IPS-NIHi7 (cell line): ENCODE measurements at regions not wholly inside any gene's neighbourhood (a gene's known extent, or its start where the extent isn't known, plus 50 kb on each side); places are given as distances from the start of the nearest gene placed in this dataset.

ENCODE experiments used
- DNase-seq: peaks from one replicate; pipeline ENCODE4 v3.0.0; 2012; ENCODE audit warnings: mixed read lengths; ENCODE audit errors: extremely low spot score

DNA sequence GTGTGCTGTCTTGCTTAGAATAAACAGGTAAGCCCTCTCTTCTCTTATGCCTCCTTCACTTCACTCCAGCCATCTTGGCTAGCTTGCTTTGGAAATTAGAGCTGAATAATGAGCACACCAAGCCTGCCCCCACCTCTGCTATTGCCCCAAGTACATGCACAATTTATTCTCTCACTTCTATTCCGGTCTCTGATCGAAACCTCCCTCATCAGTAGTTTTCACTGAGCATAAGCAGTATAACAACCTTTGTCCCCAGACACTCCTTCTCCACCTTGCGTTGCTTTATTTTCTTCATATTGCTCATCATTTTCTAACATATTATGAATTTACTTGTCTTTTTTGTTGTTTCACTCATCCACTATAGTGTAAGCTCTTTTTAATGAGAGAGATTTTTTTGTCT lies 253.4 kb downstream of the GXYLT1 start:
- DNase-seq, result no peak

DNA sequence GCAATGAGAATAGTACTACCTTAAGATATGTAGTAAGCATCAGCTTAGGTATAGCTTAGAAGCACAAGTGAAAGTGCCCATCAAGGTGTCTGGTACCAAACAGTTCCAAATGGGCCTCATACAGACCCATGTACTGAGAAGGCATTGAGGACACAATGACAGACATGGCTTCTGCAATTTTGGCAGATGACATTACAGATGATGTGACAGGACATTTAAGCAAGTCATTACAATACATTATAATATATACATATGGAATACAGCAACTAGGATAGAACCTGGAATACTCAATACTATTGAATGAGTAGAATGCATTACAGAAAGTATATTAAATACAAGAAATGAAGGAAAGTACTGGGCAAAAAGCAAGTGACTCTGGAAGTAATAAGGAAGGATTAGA lies 256.4 kb downstream of the GXYLT1 start:
- no peak for DNase-seq

DNA sequence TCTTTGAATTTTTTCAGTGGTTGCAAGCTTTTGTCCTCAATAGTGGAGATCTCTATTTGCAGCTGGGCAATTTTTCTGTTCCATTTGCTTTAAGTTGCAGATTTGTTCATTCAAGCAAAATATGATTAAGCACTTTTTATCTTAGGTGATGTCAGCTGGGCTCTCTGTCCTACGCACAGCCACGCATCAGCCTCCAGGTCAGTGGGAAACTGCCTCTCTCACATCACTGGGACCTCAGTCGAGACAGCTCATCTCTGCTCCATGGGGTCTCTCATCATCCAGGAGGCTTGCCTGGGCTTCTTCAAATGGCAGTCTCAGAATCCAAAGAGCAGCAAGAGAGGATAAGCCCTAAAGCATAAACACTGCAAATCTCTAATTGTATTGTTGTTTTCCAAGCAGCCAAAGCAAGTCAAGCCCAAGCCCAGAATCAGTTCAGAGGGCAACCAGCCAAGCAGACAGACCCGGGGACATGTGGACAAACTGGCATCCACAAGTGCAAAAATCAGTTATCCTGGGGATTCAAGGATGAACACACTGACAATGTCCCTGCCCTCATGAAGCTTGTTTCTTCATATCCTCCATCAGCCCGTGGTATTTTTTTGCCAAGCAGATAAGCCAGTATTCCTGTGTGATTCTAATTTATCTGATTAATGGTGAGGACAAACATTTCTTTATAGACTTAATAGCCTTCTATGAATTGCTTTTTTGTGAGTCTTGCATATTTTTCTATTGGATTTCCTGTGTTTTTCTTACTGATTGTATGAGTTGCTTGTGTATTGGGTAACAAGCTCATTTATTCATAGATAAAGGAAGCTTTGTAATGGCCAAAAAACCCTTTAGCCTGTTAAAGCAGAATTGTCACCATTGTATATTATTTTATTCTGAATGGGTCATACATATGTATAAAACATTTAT lies 262.5 kb downstream of the GXYLT1 start:
- no peak for DNase-seq

DNA sequence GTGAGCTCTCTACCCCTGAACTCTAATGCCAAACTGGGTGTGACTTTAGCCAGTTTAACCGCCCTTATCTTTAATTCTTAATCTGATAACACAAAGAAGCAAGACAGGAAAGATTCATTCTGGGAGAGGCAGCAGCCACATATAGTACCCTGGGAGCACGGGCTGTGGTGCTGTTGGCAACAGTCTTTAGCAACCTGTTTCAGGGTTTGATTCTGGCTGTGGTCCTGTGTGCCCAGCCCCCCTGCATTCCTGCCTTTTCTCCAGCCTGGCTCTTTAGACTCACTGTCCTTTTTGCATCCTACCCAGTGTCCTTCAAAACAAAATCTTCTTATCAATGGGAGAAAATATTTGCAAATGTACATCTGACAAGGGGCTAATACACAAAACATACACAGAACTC lies 275.2 kb downstream of the GXYLT1 start:
- no peak for DNase-seq

GRCh38 chr12:41866878-41867430 lies 277.7 kb downstream of the GXYLT1 start:
- DNase-seq, result no peak

DNA sequence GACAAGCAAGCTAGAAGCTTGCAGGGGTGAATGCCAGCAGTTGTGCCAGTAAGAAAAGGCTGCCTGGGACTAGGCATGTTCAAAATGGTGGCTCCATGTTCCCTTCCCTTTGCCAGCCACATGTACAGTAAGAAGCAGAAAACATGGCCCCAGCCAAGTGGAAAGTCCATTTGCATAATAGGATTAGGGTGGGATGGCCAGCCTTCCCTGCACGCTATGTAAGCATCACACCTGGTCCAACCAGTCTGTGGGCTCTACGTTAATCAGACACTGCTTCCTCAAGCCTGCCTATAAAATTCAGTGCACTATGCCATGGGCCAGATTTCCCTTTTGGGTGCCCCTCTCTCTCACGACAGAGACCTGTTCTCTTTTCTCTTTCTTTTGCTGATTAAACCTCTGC lies 288.4 kb downstream of the GXYLT1 start:
- no peak for DNase-seq

DNA sequence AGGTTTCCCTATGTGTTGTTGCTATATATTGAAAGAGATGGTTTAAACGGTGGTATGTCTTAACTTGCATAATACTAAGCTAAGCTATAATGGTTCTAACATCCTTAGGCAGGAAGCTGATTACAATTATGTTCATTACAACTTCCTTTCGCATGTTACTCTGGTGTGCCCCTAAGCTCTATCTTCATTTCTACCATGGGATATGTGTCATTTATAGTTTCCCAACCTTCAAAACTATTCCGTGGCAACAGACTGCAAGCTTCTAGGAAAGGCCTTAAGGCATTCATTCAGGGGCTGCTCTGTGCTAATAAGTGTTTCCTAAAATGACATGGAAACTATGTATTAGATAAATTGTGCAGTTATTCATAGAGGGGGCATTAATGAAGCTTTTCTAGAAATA lies 294.6 kb downstream of the GXYLT1 start:
- no peak for DNase-seq

DNA sequence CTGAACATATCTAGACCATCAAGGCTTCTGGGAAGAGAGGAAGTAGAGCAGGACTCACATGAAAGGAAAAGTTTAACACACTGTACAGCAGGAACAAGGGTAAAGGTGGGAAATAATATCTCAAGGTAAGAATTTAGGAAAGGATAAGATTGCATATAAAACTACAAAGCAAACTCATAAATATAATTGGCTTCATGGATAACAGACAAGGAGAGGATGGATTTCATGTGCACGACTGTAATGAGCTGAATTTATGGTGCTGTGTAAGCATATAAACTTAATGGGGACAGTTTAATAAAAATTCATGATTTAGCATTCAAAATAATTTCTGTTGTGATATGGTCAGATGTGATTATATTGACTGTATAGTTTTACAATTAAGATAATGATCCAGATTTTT lies 298.0 kb downstream of the GXYLT1 start:
- DNase-seq, result no peak

GRCh38 chr12:41836416-41836815 lies 308.3 kb downstream of the GXYLT1 start:
- DNase-seq, result no peak

DNA sequence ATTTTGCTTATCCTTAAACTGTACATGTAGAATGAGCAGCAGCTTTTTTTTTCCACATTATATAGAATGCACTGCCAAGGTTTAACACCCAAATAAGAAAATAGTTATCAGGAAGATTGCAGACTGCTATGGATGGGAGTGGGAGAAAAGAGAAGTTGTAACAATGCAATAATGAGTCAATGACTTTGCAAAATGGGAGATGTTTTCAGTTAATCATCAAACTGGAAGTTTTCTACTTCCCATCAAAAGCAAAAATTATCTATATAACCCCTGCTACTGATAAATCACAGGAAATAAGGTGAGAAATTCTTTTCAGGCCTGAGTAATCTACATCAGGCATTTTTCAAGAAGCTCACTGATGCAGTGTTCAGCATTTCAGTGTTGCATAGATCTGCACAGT lies 309.1 kb downstream of the GXYLT1 start:
- no peak for DNase-seq

GRCh38 chr12:41819948-41820347 lies 324.7 kb downstream of the GXYLT1 start:
- DNase-seq, result no peak

- DNase-seq, result no peak
These were observed 340.6 kb downstream of the GXYLT1 start for GRCh38 chr12:41804026-41804425.

GRCh38 chr12:41802803-41803202 lies 341.9 kb downstream of the GXYLT1 start:
- no peak for DNase-seq

GRCh38 chr12:41801261-41801660 lies 343.4 kb downstream of the GXYLT1 start:
- DNase-seq, result no peak

- no peak for DNase-seq
These were observed 345.0 kb downstream of the GXYLT1 start for GRCh38 chr12:41799671-41800070.

- DNase-seq, result peak; percentile 77
These were observed 348.8 kb downstream of the GXYLT1 start for GRCh38 chr12:41795910-41796309.

GRCh38 chr12:41795051-41795600 lies 349.5 kb downstream of the GXYLT1 start:
- no peak for DNase-seq

DNA sequence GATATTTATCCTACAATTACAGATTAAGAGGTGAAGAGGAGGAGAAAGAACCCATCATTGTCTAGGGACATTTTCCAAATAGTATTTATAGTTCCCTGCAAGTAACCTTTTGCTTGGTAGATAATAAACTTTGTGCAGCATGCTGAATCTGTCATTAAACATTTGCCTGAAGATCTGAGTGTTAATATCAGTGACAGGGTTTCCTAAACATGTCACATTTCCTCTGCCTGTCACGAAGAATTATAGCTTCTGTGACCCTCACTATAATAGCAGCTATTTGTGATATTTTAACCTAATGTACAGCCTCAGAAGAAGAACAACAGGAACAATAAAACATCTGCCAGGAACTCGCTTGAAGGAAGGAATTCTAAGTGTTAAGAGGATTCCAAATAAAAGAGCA lies 350.3 kb downstream of the GXYLT1 start:
- DNase-seq, result no peak

DNA sequence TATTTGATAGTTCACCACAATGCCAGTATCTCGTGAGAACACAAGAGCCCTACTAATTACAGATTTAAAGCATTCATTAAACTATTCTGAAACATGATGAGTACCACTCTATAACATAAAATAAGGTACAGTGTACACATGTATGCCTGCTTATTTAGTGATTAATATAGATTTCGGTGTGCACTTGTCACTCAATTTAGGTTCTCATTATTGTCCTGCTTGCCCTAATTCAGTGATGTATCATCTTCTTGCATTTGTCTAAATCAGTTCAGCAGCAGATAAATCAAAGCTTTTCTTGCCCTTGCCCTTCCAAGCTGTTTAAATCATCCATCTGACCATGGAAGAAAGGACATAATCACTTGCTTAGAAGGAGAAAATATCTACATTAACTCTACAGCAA lies 359.7 kb downstream of the GXYLT1 start:
- DNase-seq, result no peak

DNA sequence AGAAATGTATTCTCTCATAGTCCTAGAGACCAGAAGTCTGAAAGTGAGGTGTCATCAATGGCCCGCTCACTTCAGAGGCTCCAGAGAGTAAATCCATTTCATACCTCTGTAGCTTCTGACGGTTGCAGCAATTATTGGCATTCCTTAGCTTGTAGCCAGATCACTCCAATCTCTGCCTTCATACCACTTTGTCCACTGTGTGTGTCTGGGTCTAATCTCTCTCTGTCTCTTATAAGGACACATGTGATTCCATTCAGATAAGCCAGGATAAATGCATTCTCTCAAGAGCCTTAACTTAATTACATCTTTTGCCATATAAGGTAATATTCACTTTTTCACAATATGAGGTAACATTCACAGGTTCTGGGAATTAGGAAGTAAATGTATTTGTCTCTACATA lies 365.7 kb downstream of the GXYLT1 start:
- no peak for DNase-seq

- no peak for DNase-seq
These were observed 367.4 kb downstream of the GXYLT1 start for GRCh38 chr12:41777064-41777790.

GRCh38 chr12:41772478-41772877 lies 372.2 kb downstream of the GXYLT1 start:
- DNase-seq, result no peak

GRCh38 chr12:41769810-41770209 lies 374.9 kb downstream of the GXYLT1 start:
- DNase-seq, result no peak
